OCI-M2 (cell line): ENCODE measurements at regions not wholly inside any gene's neighbourhood (a gene's known extent, or its start where the extent isn't known, plus 50 kb on each side); places are given as distances from the start of the nearest gene placed in this dataset.

Experiments used
- DNase-seq: peaks from one replicate; lab custom pipeline; 2025; ENCODE audit not compliant: unreplicated experiment; lab: John Stamatoyannopoulos, UW

GRCh38 chr1:199095628-199096027, 456.8 kb downstream of the PTPRC start:
- peak; percentile 29 for DNase-seq

GRCh38 chr1:199096591-199096990, 457.8 kb downstream of the PTPRC start:
- DNase-seq, result no peak

- no peak for DNase-seq
Observed at GRCh38 chr1:199098468-199098867, 459.6 kb downstream of the PTPRC start.

- DNase-seq, result no peak
Observed at GRCh38 chr1:199101139-199101538, 462.3 kb downstream of the PTPRC start.

GRCh38 chr1:199101635-199102034, 462.8 kb downstream of the PTPRC start:
- no peak for DNase-seq

GRCh38 chr1:199102239-199102638, 463.4 kb downstream of the PTPRC start:
- no peak for DNase-seq

- no peak for DNase-seq
Observed at GRCh38 chr1:199109160-199109559, 470.3 kb downstream of the PTPRC start.

GRCh38 chr1:199112365-199112764, 473.5 kb downstream of the PTPRC start:
- DNase-seq, result no peak

- DNase-seq, result no peak
Observed at GRCh38 chr1:199113265-199113869, 474.5 kb downstream of the PTPRC start.

- no peak for DNase-seq
Observed at GRCh38 chr1:199116488-199116887, 477.6 kb downstream of the PTPRC start.

- no peak for DNase-seq
Observed at GRCh38 chr1:199121047-199121446, 482.2 kb downstream of the PTPRC start.

GRCh38 chr1:199122085-199122484, 483.2 kb downstream of the PTPRC start:
- no peak for DNase-seq

GRCh38 chr1:199122532-199123311, 483.9 kb downstream of the PTPRC start:
- no peak for DNase-seq

- no peak for DNase-seq
Observed at GRCh38 chr1:199123615-199124014, 484.8 kb downstream of the PTPRC start.

GRCh38 chr1:199124351-199124750, 485.5 kb downstream of the PTPRC start:
- no peak for DNase-seq

GRCh38 chr1:199129247-199129646, 490.4 kb downstream of the PTPRC start:
- DNase-seq, result no peak

- DNase-seq, result no peak
Observed at GRCh38 chr1:199132006-199132405, 493.2 kb downstream of the PTPRC start.

GRCh38 chr1:199135901-199136300, 497.1 kb downstream of the PTPRC start:
- no peak for DNase-seq

GRCh38 chr1:199138061-199138460, 499.2 kb downstream of the PTPRC start:
- DNase-seq, result no peak

- no peak for DNase-seq
Observed at GRCh38 chr1:199149591-199149990, 510.8 kb downstream of the PTPRC start.

- no peak for DNase-seq
Observed at GRCh38 chr1:199150756-199151155, 511.9 kb downstream of the PTPRC start.

- DNase-seq, result no peak
Observed at GRCh38 chr1:199151634-199152425, 513.0 kb downstream of the PTPRC start.
